ENCODE measurements at regions not wholly inside any gene's neighbourhood (a gene's known extent, or its start where the extent isn't known, plus 50 kb on each side); places are given as distances from the start of the nearest gene placed in this dataset.

DNA sequence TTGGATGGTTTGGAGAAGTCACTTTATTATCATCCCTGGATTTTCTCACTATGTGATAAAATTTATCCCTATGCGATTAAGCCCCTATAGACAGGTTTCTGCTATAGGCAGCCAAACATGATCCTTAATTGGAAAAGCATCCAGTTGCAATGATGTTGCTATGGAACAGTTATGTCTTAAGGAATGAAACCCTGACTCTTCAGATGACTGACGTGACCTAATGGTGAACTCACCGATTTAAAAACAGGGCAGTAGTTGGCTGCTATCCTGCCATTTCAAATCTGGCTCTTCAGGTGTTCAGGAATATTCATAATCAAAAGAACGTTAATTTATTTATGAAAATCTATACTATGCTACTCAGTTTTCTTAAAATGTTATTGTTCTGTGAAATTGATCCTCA lies 106.8 kb upstream of the ROBO1 start:
- no peak for DNase-seq (ENCODE audit: low spot score)

DNA sequence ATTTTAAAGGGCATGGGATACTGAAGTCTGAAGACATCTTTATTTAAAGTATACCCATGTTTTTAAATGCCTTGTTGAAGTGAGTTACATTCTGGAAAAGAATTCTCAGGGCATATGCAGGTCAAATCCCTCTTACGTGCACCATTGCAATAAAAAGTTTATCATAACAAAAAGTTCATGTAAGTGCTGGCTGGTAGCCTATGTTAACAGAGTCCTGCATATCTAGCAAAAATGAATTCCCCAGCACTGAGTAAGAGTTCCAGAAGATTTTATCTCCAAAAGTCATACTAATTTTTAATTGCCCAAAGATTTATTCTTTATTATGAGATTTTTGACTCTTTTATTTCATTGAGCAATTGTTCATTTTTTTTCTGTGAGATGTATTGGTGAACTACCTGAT lies 104.7 kb upstream of the ROBO1 start:
- DNase-seq (ENCODE audit: low spot score) = peak; percentile 4

DNA sequence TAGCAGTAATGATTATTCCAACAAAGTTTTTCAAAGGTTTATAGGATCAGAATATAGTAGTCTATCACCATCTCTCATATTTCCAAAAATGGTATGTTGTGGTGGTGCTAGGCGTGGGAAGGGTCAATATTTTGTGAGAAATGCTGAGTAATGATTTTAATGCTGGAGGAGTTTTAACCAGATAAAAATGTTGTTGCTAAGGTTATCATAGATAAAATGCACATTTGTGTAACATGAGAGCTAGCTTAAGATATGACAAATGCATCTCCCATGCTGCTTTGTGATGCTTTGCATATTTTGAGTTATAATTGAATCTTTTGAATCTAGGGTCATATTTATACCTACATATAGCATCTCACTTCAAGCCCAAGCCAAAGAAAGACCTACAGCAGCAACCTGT lies 103.9 kb upstream of the ROBO1 start:
- DNase-seq (ENCODE audit: low spot score) = no peak

DNA sequence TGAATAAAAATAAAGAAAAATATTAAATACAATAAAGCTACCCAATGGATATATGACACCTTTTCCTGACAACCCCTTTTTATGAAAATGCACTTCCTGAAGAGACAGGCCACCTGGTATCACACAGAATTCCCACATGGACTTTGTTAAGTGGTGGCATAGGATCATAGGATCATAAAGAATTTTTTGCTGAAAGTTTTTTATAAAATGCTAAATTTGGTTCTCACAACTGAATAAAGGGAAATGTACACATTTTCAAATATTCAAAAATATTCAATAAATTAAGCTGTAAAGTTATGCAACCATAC lies 102.5 kb upstream of the ROBO1 start:
- no peak for DNase-seq (ENCODE audit: low spot score)

DNA sequence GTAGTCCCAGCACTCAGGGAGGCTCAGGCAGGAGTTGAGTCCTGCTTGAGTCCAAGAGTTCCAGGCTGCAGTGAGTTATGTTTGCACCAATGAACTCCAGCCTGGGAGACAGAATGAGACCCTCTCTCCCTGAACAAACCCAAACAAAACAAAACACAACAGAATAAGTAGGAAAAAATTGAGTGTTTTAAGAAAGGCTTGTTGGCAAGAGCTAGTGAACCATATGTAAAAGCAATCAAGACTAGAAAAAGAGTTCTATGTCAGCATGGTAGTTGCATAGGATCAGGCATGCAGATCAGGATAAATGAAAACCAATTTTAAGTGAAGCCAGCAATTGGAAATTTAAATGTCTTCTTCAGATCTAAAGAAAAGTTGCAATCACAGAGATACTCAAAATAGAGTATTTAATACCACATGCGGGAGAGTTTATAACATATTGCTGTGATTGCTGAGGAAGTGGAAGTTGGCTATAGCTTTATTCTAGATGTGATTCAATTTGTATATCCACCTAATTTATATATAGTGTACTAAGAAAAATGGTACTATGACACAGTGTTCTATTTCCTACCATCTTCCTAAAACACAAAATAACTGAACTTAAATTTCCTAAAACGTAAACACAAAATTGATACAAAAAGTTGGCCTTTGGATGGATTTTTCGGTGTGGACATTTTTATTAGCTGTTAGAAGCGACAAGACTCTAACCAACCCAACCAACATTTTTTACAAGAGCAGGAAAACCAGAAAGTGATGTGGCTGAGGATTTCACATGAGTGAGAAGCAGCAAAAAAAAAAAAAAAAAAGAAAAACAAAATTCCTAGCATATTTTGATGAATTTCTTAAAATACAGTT lies 101.9 kb upstream of the ROBO1 start:
- no peak for DNase-seq (ENCODE audit: low spot score)

DNA sequence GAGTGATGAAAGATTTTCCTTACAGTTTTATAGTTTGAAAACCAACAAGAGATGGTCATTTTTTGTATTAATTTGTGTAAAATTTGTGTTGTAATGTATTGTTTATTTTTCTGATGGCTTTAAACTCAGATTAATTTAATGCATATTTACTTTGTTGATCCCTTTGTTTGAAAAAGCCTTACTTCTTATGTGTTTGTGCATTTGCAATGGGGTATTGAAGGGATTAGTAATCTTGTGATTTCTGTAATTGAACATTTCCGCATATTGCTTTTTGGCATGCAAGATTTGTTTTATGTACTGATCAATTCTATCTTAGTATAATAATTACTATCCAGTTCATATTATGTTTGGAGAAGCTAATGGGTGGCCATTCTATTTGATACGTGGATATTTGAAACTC lies 98.4 kb upstream of the ROBO1 start:
- no peak for DNase-seq (ENCODE audit: low spot score)

DNA sequence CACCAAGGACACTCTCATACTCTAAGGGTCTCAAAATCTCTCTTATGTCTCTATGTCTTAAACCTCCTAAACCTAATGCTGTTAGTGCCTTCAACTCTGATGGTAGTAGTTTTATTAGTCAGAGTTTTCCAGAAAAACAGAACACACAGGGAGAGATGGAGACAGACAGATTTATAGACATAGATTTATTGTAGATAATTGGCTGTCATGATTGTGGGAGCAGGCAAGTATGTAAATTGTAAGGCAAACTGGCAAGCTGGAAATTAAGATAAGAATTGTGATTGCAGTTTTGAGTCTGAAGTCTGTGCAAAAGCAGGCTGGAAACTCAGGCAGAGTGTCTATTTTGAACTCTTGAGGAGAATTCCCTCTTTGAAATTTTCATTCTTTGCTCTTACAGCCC lies 96.3 kb upstream of the ROBO1 start:
- no peak for DNase-seq (ENCODE audit: low spot score)

DNA sequence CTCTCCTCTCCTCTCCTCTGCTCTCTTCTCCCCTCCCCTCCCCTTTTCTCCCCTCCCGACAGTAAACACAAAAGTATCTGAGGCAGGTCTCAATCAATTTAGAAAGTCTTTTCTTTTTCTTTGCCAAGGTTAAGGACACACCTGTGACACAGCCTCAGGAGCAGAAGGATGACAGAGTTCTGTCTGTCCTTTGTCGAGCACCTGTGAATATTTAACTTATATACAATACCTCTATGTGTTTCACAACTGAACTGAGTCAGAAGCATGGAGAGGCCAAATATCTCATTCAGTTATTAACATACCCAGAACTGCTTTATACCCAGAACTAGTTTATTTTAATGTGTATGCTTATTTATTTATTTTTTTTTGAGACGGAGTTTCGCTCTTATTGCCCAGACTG lies 81.1 kb upstream of the ROBO1 start:
- no peak for DNase-seq (ENCODE audit: low spot score)

DNA sequence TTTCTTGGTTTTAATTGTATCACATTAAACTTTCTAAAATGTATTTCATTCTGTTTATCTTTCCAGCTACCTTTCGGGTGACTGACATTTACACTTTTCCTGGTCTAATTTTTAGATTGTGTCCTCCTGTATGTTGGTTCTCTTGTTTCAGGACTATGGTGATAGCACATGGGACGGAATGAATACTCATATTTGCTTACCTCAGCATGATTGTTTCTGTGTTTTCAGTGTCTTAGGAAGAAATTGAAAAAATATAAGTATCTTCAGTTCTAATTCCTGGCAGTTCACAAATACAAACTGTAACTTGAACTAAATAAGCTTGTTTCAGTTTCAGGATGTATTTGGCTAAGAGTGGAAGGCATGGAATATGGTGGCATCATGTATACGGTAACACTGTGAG lies 80.1 kb upstream of the ROBO1 start:
- no peak for DNase-seq (ENCODE audit: low spot score)

DNA sequence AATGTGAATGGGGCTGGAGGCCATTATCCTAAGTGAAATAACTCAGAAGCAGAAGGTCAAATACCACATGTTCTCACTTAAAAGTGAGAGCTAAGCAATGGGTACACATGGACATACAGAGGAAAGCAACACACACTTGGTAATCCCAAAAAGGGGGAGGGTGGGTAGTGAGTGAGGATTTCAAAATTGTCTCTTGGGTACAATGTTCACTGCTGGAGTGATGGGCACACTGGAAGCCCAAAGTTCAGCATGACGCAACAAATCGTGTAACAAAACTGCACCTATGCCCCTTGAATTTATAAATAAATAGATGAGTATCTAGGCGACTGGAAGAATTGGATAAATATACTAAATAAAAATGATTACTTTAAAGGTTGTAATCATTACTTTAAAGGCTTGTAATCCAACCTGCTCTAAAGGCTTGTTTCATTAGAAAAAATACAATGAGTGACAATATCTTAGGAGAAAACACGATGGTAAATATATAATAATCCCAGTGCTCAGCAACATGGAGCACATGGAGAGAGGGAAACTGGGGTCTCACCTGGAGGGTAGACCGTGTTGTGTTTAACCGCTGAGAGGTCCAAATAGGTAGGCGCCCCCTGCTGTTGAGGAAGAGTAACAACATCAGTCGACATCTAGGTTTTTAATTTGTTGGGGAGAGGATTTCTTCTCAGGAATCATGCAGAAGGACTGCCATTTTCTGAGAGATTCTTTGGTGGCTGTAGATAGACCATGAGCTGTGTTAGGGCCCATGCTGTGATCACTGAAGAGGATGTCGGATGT lies 78.5 kb upstream of the ROBO1 start:
- DNase-seq (ENCODE audit: low spot score) = no peak

DNA sequence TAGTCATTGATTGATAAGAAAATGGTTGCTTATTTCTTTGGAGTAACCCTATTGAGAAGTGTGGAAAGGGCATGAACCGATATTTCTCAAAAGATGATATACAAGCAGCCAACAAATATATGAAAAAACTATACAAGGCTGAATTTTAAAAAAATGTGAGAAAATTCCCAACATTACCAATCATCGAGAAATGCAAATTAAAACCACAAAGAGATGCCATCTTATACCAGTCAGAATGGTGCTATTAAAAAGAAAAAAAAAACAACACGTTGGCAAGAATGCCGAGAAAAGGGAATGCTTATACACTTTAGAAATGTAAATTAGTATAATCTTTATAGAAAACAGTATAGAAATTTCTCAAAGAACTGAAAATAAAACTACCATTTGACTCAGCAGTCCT lies 77.7 kb upstream of the ROBO1 start:
- DNase-seq (ENCODE audit: low spot score) = no peak

DNA sequence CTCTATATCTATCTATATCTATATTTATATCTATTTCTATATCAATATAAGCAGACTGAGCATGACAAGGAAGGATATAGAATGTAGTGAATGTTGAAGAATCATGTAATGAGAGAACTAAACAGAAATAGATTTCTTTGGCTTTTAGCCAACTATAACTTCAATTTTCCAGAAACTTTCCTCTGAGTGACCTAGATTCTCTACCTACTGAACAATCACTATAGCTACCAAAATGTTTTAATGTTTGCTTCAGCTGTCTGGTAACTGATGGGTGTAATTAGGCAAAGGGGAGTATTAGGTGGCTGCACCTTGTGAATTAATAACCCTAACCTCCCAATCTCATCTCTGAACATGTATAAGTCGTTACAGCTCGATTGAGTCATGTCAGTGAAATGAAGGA lies 76.4 kb upstream of the ROBO1 start:
- no peak for DNase-seq (ENCODE audit: low spot score)

DNA sequence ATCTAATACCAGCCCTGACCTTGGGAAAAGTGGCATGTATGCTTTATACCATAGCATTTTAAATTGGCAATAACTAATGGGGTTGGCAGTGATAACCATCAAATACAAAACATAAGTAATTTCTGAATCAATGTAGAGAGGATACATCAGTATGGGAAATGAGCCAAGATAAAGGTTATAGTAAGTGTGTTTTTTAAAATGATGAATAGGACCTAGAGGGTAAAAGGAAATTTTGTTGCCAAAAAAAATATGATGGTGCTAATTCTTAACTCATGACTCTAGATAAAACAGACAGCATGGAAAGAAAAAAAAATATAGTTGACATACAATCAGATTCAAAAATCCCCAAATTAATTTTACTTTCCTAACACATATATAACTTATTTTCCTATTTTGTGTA lies 75.4 kb upstream of the ROBO1 start:
- DNase-seq (ENCODE audit: low spot score) = no peak

DNA sequence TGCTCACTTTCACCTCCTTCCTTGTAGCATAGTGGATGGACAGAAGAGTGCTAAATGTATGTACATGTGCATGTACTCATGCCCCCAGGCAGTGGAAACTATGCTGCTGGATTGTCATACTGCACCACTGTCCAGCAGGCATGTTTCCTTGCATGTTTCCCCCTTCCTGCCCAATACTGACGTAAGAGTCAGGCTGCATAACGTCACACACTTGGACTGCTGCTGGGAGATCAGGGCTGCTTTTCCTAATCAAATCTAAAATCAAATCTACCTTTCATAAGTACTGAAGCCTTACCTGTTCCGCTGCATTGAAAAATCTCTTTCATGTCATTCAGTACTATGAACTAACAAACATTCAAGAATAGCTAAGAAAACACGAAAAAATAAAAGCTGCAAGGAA lies 67.9 kb upstream of the ROBO1 start:
- DNase-seq (ENCODE audit: low spot score) = no peak

DNA sequence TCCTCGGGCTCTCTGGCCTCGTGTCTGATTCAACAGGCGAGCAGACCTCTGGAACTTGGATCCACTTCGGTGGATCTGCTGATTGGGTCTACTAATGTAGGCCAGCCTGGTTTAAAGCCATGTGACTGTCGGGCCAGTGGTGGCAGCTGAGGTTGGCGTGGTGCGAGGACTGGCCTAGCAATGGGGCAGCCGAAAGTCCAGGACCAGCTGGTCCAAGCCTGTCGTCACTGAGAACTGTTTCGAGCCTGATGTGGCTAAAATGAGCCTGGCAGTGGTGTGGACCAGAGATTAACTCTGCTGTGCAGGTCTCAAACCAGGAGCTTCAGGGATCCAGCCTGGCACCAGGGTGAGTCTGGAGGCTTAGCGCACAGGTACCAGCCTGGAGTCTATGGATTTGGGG lies 56.4 kb upstream of the ROBO1 start:
- no peak for DNase-seq (ENCODE audit: low spot score)

DNA sequence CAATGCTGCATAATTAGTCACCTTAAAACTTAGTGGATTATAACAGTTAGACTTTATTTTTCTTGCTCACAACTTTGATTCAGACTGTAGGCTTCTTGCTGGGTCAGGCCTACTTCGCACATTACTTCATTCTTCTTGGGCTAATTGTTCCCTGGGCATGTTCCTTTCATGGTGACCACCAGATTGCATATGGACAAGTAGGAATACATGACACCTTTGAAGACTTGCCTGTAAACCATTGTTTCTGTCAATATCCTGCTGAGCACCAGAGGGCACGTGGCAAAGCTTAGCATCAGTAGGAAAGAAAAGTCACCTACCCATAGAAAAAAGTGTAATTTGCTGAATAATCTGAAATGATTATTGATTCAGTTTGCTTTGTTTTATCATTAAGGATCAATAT lies 54.3 kb upstream of the ROBO1 start:
- DNase-seq (ENCODE audit: low spot score) = no peak

DNA sequence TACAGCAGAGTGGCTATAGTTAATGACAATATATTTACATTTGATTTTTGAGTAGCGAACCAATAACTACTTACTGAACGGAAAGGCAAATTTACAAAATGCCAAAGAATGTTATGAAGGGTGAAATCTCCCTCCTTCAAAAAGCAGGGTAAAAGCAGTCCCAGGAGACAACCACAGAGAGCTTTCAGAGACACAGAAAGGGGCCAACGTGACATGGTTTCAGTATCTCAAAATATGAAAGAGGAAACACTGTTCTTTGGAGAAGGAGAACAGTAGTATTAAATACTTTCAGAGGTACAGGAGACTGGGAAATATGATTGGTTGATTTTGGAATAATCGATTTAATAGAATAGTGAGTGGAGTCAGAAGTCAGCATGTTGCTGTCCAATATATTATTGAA lies 52.3 kb upstream of the ROBO1 start:
- DNase-seq (ENCODE audit: low spot score) = no peak

DNA sequence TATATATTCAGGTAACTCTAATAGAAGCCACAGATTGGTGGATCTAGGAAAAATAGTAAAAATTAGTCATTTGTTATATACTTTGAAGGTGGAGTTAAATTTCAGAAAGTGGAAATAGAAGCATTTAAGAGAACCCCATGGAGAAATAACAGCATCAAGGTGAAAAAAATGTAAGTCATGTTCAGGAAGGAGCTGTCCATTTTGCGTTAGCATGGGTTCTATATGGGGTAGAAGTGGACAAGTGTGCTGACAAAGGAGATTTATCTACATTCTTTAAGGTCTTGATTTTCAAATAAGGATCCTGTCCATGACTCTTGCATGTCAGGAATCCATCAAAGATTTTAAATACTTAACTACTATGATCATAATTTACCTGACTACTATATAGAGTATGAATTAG lies 50.2 kb upstream of the ROBO1 start:
- DNase-seq (ENCODE audit: low spot score) = no peak
